GM12872 (cell line): ENCODE measurements at regions not wholly inside any gene's neighbourhood (a gene's known extent, or its start where the extent isn't known, plus 50 kb on each side); places are given as distances from the start of the nearest gene placed in this dataset.

Experiments used
- TF ChIP-seq, protein P1 (sequence below): IDR thresholded peaks from 3 replicates; pipeline ENCODE4 v1.5.1; 2011; ENCODE audit warnings: low read depth, mild to moderate bottlenecking, low read length, moderate library complexity; ENCODE audit not compliant: insufficient read depth

DNA sequence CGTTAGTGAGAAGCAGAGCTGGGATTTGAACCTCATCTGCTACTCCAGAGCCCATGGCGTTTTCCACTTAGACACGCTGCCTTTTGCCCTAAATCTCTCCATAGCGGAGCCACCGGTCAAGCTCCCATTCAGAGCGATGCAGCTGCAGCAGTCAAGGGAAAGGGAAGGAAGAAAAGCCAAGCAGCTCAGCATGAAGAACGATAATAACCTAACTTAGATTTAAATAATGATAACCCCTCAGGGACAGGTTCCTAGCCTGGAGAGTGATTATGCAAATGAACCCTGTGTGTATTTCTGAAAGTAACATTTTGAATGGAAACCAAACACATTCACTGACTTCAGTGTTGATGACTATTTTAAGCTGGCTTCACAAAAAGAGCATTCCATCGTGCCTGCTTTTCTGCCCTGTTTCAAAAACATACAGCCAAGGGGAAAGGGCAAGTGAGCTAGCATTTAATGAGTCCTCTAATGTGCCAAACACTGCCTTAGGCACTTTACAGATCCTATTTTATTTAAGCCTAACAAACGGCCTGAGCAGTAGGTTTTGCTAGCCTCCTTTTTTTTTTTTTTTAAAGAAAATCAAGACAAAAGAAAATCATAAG lies 798.3 kb downstream of the CDH8 start:
- TF ChIP-seq, protein P1, sequence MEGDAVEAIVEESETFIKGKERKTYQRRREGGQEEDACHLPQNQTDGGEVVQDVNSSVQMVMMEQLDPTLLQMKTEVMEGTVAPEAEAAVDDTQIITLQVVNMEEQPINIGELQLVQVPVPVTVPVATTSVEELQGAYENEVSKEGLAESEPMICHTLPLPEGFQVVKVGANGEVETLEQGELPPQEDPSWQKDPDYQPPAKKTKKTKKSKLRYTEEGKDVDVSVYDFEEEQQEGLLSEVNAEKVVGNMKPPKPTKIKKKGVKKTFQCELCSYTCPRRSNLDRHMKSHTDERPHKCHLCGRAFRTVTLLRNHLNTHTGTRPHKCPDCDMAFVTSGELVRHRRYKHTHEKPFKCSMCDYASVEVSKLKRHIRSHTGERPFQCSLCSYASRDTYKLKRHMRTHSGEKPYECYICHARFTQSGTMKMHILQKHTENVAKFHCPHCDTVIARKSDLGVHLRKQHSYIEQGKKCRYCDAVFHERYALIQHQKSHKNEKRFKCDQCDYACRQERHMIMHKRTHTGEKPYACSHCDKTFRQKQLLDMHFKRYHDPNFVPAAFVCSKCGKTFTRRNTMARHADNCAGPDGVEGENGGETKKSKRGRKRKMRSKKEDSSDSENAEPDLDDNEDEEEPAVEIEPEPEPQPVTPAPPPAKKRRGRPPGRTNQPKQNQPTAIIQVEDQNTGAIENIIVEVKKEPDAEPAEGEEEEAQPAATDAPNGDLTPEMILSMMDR: no peak

DNA sequence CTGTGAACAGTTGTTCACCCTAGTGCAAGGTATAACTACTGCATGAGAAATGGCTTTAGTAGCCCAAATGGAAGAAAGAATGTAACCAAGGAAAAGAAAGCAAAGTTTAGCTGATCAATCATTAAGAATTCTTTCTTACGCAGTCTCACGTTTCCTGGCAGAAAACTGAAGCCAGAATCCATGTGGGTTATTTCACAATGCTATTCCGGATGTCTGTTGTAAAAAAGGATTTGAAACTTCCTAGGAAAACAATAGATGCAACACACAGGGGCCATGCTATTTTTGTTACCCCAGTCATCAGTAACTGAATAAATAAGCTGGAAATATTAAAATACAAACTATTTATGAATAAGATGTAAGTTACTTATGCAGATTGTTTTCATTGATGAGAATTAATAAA lies 802.5 kb downstream of the CDH8 start:
- TF ChIP-seq, protein P1: no peak

DNA sequence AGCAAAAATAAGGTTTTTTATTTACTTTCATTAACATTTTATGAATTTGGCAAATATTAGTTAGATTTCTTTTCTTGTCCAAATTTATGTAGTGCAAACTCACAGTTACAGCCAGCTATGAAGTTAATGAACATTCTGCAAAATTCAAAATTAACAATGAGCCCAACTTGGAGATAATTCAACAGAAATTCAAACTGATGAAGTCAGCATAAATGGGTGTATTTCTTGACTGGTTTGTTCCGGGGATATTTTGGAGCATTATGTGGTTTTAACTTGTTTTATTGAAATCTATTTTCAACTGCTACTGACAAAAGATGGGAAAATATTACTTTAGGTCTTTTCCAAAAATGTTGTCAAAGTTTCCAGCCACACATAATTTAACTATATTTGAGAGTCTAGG lies 807.9 kb downstream of the CDH8 start:
- TF ChIP-seq, protein P1: no peak

DNA sequence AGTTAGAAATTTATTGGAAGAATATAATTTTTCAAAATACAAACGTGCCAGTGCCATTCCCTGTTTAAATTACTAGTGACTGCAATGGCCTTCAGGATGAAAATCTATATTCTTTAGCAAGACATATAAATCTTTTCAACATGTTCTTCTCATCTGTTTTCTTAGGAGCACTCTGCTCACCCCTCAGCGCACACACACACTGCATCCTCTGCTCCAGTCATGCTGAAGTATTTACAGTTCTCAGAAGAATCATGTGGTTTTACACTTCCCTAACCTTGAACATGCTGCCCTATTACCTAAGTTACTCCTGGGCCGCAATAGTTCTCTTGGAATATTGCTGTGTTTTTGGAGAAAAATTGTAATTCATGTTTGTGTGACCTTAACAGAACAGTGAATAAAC lies 820.6 kb downstream of the CDH8 start:
- TF ChIP-seq, protein P1: no peak

DNA sequence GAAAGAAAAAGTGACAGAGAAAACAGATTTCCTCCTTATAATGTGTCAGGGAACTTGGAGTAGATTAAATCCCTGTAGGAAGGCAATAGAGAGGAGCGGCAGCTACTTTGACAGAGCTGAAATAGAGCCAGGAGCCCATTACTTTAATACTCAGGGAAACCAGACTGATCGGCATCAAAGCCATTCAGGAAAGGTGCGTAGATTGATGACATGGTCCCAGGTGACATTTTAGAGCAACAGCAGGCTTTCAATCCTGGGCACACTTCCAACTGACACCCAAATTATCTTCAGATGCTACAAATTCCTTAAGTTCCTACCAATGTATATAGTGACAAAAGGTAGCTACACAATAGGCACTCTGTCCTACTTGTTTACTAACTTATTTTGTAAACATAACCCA lies 821.5 kb downstream of the CDH8 start:
- TF ChIP-seq, protein P1: no peak

DNA sequence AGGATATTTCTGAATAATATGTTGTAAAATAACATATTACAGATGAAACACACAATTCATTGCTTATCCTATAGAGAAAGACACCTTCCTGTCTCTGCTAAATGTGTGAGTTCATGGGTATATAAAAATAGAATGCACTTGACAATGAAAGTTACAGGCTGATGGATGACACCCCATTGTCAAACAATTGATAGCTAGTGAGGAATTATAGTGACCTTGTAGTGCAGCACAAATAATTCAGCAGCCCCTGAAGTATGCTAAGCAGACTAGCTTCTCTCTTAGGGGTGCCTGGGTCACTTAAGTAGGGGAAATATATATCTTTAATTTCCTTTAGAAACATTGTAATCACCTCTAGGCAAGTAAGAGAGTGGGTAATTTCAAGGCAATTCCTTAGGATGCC lies 826.2 kb downstream of the CDH8 start:
- TF ChIP-seq, protein P1: no peak

DNA sequence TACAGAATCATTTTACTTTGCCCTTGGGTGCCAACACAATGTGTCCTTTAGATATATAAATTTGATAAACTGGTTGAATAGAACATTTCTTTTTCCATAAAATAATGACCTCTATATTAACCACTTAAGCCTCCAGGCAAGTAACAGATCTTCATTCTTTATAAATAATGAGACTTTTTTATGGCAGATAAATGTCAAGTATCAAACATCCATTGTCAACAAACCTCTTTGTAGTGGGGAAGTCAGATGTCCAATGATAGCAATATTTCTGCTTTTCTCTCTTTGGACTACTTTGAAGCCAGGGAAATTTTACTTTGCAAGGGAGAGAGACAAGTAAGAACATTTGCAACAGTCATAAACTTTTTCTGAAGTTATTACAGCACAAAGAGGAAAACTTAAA lies 841.2 kb downstream of the CDH8 start:
- TF ChIP-seq, protein P1: no peak
